ENCODE measurements at regions not wholly inside any gene's neighbourhood (a gene's known extent, or its start where the extent isn't known, plus 50 kb on each side); places are given as distances from the start of the nearest gene placed in this dataset.
"Not testable (repeated sequence)": the region's sequence is repeated elsewhere in the genome, so short reads cannot be mapped to it uniquely, and the experiment has no call there.

GRCh38 chr15:31710806-31711205, 319.5 kb upstream of the CHRNA7 start:
- DNase-seq, H3K4me3 Mint-ChIP-seq, H3K27me3 Mint-ChIP-seq, H3K4me1 Mint-ChIP-seq, POLR2A ChIA-PET, H3K36me3 Mint-ChIP-seq, H3K27ac Mint-ChIP-seq, H3K9me3 Mint-ChIP-seq, ATAC-seq: not testable (repeated sequence)

DNA sequence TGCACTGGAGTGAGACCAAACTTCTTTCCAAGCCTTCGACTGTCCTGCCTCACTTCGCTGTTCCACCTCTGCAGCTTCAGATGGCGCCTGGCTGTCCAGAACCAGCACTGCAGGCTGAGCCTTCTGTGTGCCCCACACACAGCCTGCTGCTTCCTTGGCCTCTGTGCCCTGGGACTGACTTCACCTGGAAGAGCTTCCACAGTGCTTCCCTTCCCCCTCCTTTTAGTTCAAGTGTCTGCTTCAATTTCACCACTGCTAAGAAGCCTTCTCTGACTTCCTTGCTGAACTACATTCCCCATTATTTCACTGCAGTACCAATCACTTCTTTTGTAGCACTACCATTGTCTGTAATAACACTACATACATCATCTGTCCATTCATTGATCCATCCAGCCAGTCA, 315.1 kb upstream of the CHRNA7 start:
- POLR2A ChIA-PET, H3K9me3 Mint-ChIP-seq, H3K4me1 Mint-ChIP-seq, DNase-seq, H3K36me3 Mint-ChIP-seq, H3K4me3 Mint-ChIP-seq, H3K27ac Mint-ChIP-seq, H3K27me3 Mint-ChIP-seq, ATAC-seq: not testable (repeated sequence)

GRCh38 chr15:31718625-31719024, 311.7 kb upstream of the CHRNA7 start:
- POLR2A ChIA-PET, H3K4me1 Mint-ChIP-seq, H3K36me3 Mint-ChIP-seq, H3K9me3 Mint-ChIP-seq, ATAC-seq, H3K27me3 Mint-ChIP-seq, H3K27ac Mint-ChIP-seq, H3K4me3 Mint-ChIP-seq, DNase-seq: not testable (repeated sequence)

GRCh38 chr15:31719396-31720022, 310.8 kb upstream of the CHRNA7 start:
- DNase-seq, H3K27me3 Mint-ChIP-seq, H3K27ac Mint-ChIP-seq, H3K9me3 Mint-ChIP-seq, POLR2A ChIA-PET, H3K4me3 Mint-ChIP-seq, ATAC-seq, H3K36me3 Mint-ChIP-seq, H3K4me1 Mint-ChIP-seq: not testable (repeated sequence)

GRCh38 chr15:31723019-31723418, 307.3 kb upstream of the CHRNA7 start:
- H3K9me3 Mint-ChIP-seq, H3K4me3 Mint-ChIP-seq, H3K4me1 Mint-ChIP-seq, H3K36me3 Mint-ChIP-seq, DNase-seq, ATAC-seq, POLR2A ChIA-PET, H3K27ac Mint-ChIP-seq: not testable (repeated sequence)
- H3K27me3 Mint-ChIP-seq: peaks cover 5 to 27% (median 12%) of the 10 kb centered on the region in 5 donors

DNA sequence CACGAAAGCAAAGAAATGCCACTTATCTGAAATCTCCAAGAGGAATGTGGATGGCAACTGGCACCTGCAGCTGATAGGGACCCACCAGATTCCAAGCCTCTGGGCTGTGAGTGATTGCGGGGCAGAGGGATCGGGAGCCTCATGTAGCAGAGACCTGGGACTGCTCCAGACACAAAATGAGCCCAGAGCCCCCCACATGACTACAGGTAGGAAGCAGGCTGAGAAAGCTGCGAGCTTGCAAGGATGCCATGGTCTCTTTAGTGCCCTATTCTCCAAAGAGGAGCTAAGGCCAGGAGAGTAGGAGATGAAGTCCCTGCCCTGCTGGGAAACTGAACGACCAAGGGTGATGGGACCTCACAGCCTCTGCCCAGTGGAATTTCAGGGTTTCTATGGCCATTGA, 305.4 kb upstream of the CHRNA7 start:
- H3K4me3 Mint-ChIP-seq, ATAC-seq, H3K4me1 Mint-ChIP-seq, H3K36me3 Mint-ChIP-seq, H3K27ac Mint-ChIP-seq, DNase-seq, POLR2A ChIA-PET: not testable (repeated sequence)
- H3K27me3 Mint-ChIP-seq: peaks cover 13 to 40% (median 24%) of the 10 kb centered on the region in 5 donors
- peaks cover 0 to 19% (median 3%) of the 10 kb centered on the region in 9 donors for H3K9me3 Mint-ChIP-seq

DNA sequence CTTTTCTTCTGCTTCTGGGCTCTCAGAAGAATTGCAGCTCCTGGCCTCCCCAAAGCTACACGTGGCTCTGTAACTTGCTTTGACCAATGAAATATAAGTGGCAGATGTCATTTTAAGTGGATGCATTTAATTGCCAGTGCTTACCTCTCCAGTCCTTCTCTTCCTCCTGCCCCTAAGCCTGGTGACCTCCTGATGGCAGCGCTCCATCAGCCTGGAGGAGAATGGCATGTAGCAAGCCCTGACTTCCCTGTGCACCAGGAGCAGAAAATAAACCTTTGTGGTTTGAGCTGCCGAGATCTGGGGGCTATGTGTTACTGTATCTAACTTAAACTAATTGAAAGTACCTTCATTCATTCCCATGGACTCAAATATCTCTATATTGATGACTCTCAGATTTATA, 304.7 kb upstream of the CHRNA7 start:
- DNase-seq, H3K4me3 Mint-ChIP-seq, H3K27ac Mint-ChIP-seq, ATAC-seq, POLR2A ChIA-PET, H3K4me1 Mint-ChIP-seq: not testable (repeated sequence)
- Mint-ChIP-seq H3K27me3 (peaks cover 13 to 47% (median 29%) of the 10 kb centered on the region in 5 donors), H3K9me3 (peaks cover 0 to 27% (median 4%) of the 10 kb centered on the region in 9 donors), H3K36me3 (peaks cover 0 to 14% (median 0%) of the 10 kb centered on the region in 3 donors)

DNA sequence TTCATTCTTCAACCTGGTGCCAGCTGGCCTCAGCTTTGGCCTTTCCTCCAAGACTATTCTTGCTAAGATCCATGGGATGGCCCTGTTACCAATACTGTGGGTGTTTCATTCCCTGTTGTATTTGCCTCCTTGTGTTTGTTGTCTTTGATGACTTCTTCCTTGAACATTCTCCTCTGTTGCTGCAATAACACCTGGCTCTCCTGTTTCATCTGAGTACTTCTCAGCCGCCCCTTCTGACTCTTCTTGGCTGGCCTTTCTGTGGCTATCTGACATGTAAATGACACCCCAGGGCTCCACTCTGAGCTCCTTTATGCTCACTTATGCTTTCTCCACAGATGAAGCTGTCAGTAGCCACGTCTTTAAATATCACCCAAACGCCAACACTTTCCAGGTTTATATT, 302.7 kb upstream of the CHRNA7 start:
- POLR2A ChIA-PET: no interaction called here
- DNase-seq (no peak), ATAC-seq (no peak)
- Mint-ChIP-seq H3K4me3 (no peak overlapping the region), H3K9me3 (peaks cover 0 to 27% (median 4%) of the 10 kb centered on the region in 9 donors), H3K36me3 (peaks cover 0 to 14% (median 0%) of the 10 kb centered on the region in 3 donors), H3K27me3 (peaks cover 21 to 60% (median 36%) of the 10 kb centered on the region in 5 donors), H3K27ac (no peak overlapping the region), H3K4me1 (no peaks in the 10 kb centered on the region)

DNA sequence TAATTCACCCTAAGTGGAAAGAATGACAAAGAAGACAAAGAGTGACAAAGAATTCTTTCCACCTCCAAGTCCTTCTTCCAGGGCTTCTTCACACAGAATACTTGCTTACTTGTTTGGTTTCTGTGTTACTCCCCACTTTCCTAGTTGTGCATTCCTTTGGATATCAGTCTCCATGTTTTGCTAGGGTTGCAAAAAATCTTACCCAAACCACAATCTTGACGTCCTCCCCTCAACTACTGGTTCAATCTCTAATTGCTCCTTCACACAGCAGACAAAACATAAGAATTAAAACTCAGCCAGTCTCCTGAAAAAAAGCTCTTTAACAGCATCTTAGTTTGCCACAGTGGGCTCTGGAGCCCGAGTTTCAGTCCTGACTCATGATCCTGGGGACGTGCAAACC, 297.6 kb upstream of the CHRNA7 start:
- no peak for DNase-seq
- no peak for ATAC-seq
- Mint-ChIP-seq H3K4me1 (no peaks in the 10 kb centered on the region), H3K36me3 (peaks cover 0 to 26% (median 4%) of the 10 kb centered on the region in 3 donors), H3K27me3 (peaks cover 32 to 68% (median 45%) of the 10 kb centered on the region in 5 donors), H3K9me3 (peaks cover 0 to 36% (median 8%) of the 10 kb centered on the region in 9 donors), H3K27ac (no peak overlapping the region), H3K4me3 (no peak overlapping the region)
- POLR2A ChIA-PET: no interaction called here

GRCh38 chr15:31733424-31733823, 296.9 kb upstream of the CHRNA7 start:
- Mint-ChIP-seq H3K36me3 (peaks cover 0 to 28% (median 4%) of the 10 kb centered on the region in 3 donors), H3K4me1 (no peaks in the 10 kb centered on the region), H3K27ac (no peak overlapping the region), H3K27me3 (peaks cover 28 to 68% (median 43%) of the 10 kb centered on the region in 5 donors), H3K9me3 (peaks cover 0 to 32% (median 12%) of the 10 kb centered on the region in 9 donors), H3K4me3 (no peak overlapping the region)
- DNase-seq (no peak), ATAC-seq (no peak)
- POLR2A ChIA-PET: no interaction called here

GRCh38 chr15:31740203-31740602, 290.1 kb upstream of the CHRNA7 start:
- H3K9me3 Mint-ChIP-seq: peaks cover 7 to 39% (median 27%) of the 10 kb centered on the region in 9 donors
- no peaks in the 10 kb centered on the region for H3K4me1 Mint-ChIP-seq
- no peak for DNase-seq
- no peak overlapping the region for H3K4me3 Mint-ChIP-seq
- peaks cover 9 to 27% (median 15%) of the 10 kb centered on the region in 5 donors for H3K27me3 Mint-ChIP-seq
- H3K27ac Mint-ChIP-seq: no peak overlapping the region
- no peak for ATAC-seq
- H3K36me3 Mint-ChIP-seq: peaks cover 2 to 25% (median 9%) of the 10 kb centered on the region in 3 donors
- POLR2A ChIA-PET: no interaction called here

DNA sequence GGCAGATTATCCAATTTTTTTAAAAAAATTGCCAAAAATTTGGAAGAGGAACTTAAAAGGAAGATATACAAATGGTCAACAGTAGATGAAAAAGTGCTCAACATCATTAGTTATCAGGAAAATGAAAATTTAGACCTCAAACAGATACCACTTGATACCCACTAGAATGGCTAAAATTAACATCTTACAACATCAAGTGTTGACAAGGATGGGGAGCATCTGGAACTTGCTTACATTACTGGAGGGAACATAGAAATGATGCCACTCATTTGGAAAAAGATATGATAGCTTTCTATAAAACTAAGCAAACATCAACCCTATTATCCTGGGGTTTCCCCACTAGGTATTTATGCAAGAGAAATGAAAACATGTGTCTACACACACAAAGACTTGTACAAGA, 284.5 kb upstream of the CHRNA7 start:
- DNase-seq: no peak
- no peak for ATAC-seq
- peaks cover 0 to 10% (median 2%) of the 10 kb centered on the region in 3 donors for H3K36me3 Mint-ChIP-seq
- H3K27ac Mint-ChIP-seq: no peak overlapping the region
- peaks cover 3 to 34% (median 20%) of the 10 kb centered on the region in 9 donors for H3K9me3 Mint-ChIP-seq
- H3K4me1 Mint-ChIP-seq: no peaks in the 10 kb centered on the region
- H3K27me3 Mint-ChIP-seq: peaks cover 5 to 16% (median 7%) of the 10 kb centered on the region in 5 donors
- POLR2A ChIA-PET: no interaction called here
- H3K4me3 Mint-ChIP-seq: no peak overlapping the region

DNA sequence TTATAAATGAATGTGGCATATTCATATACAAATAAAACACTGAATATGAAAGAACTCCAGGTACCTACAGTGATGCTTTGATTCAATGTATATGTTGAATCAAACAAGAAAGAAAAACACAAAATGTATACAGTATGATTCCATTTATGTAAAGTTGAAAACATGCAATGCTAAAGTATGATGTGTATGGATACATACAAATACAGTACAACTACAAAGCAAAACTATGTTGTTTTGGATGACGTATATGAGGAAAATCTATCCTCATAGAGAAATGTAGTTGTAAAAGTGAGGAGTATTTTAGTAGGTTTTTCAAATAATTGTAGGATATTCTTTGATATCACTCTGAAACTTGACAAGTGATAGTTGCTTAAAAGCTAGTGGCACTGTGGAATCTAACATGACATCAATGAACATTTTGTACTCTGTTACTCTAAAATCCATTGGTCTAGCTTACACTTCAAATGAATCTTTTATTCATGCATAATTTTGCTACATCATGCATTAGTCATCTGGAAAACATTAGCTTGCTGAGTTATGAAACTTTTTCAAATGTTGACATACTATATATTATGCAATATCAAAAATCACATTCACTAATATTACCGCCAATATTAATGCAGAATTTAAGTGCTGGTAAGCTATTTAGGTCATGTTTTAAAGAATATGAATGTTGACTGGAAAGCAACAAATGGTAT, 278.1 kb upstream of the CHRNA7 start:
- ATAC-seq: no peak
- POLR2A ChIA-PET: no interaction called here
- Mint-ChIP-seq H3K36me3 (no peaks in the 10 kb centered on the region), H3K9me3 (peaks cover 0 to 7% (median 0%) of the 10 kb centered on the region in 9 donors), H3K27me3 (peaks cover 3 to 18% (median 11%) of the 10 kb centered on the region in 5 donors), H3K27ac (no peak overlapping the region), H3K4me3 (no peak overlapping the region), H3K4me1 (no peaks in the 10 kb centered on the region)
- DNase-seq: no peak

Measured in naive thymus-derived CD8-positive, alpha-beta T cell (primary cell).